Gastroesophageal sphincter (tissue), 4 donors: ENCODE measurements at regions not wholly inside any gene's neighbourhood (a gene's known extent, or its start where the extent isn't known, plus 50 kb on each side); places are given as distances from the start of the nearest gene placed in this dataset.

Experiments used
- ATAC-seq: fragments of 150-250 bp; one replicate; pipeline ENCODE4 v1.9.1; 2016; ENCODE audit warnings: mild to moderate bottlenecking, moderate library complexity
- H3K27ac ChIP-seq, 4 donors: fragments of 200-600 bp; sonication (generic) in 3 of 4; 1 replicate in 3 of 4; 2 replicates in 1 of 4; pipeline ENCODE4 v1.5.1; 2016 to 2019
- H3K27me3 ChIP-seq: fragments of 200-600 bp; sonication (generic); one replicate; pipeline ENCODE4 v1.5.1; 2019
- H3K36me3 ChIP-seq, 2 donors: fragments of 200-600 bp; sonication (generic); one replicate each; pipeline ENCODE4 v1.5.1; 2019; ENCODE audit warnings: control low read depth in 1 of 2
- H3K4me1 ChIP-seq, 3 donors: fragments of 200-600 bp; sonication (generic); 1 replicate in 2 of 3; 2 replicates in 1 of 3; pipeline ENCODE4 v1.5.1; 2016 to 2019; ENCODE audit warnings: control low read depth in 2 of 3
- H3K4me3 ChIP-seq, 2 donors: fragments of 200-600 bp; sonication (generic); one replicate each; pipeline ENCODE4 v1.5.1; 2019; ENCODE audit warnings: mild to moderate bottlenecking in 1 of 2, moderate library complexity in 1 of 2
- H3K9me3 ChIP-seq, 3 donors: fragments of 200-600 bp; sonication (generic); one replicate each; pipeline ENCODE4 v1.5.1; 2017 to 2019; ENCODE audit warnings: control low read depth in 2 of 3
- CTCF ChIP-seq, 4 experiments: fragments of 200-600 bp in 2 of 4; fragments of 450-650 bp in 2 of 4; sonication (generic) in 1 of 4; IDR thresholded peaks; one replicate each; pipeline ENCODE4 v1.5.1; 2017 to 2019; ENCODE audit warnings: antibody characterized with exemption in 4 of 4, mild to moderate bottlenecking in 2 of 4, moderate library complexity in 2 of 4
- EP300 ChIP-seq: sonication (generic); formaldehyde crosslinking; IDR thresholded peaks from one replicate; pipeline ENCODE4 v1.6.1; 2017; ENCODE audit warnings: antibody characterized with exemption, mild to moderate bottlenecking
- POLR2A ChIP-seq, 2 donors: fragments of 450-650 bp; IDR thresholded peaks; one replicate each; pipeline ENCODE4 v1.6.1; 2017; ENCODE audit warnings: antibody characterized with exemption in 2 of 2, mild to moderate bottlenecking in 2 of 2, moderate library complexity in 1 of 2
- POLR2AphosphoS5 ChIP-seq: sonication (generic); formaldehyde crosslinking; IDR thresholded peaks from one replicate; pipeline ENCODE4 v1.6.1; 2017; ENCODE audit warnings: antibody characterized with exemption
- WGBS, 2 donors: methylation state at CpG; one replicate each; pipeline ENCODE4 v1.1.5; 2018; ENCODE audit warnings: low coverage in 1 of 2; 5-methylcytosine and 5-hydroxymethylcytosine counted together

- Histone ChIP-seq H3K36me3 (no peaks in the 10 kb centered on the region), H3K9me3 (no peaks in the 10 kb centered on the region), H3K4me3 (no peak overlapping the region), H3K27ac (no peak overlapping the region), H3K27me3 (no peaks in the 10 kb centered on the region), H3K4me1 (no peaks in the 10 kb centered on the region)
- TF ChIP-seq CTCF (IDR thresholded peaks at IDR 0.05) (no peak), POLR2A (IDR thresholded peaks at IDR 0.05) (no peak), POLR2AphosphoS5 (no peak), EP300 (no peak)
- 62 to 72% methylated on average over 2 of the region's 2 CpGs for WGBS, 2 donors
- ATAC-seq = no peak
These were observed 437.5 kb upstream of the BOD1L1 start for GRCh38 chr4:14064984-14065383.

- Histone ChIP-seq H3K36me3 (no peaks in the 10 kb centered on the region), H3K4me3 (no peak overlapping the region), H3K4me1 (no peaks in the 10 kb centered on the region), H3K27me3 (no peaks in the 10 kb centered on the region), H3K27ac (no peak overlapping the region), H3K9me3 (no peaks in the 10 kb centered on the region)
- WGBS, 2 donors = 67 to 83% methylated on average over 2 to 5 of the region's 5 CpGs
- ATAC-seq = no peak
- no peak for TF ChIP-seq POLR2A (IDR thresholded peaks at IDR 0.05)
These were observed 437.9 kb upstream of the BOD1L1 start for GRCh38 chr4:14065406-14065805.

GRCh38 chr4:14066979-14067378 is 439.5 kb upstream of the BOD1L1 start:
- ATAC-seq = no peak
- WGBS, 2 donors = 58 to 68% methylated on average over 1 of the region's 1 CpG

DNA sequence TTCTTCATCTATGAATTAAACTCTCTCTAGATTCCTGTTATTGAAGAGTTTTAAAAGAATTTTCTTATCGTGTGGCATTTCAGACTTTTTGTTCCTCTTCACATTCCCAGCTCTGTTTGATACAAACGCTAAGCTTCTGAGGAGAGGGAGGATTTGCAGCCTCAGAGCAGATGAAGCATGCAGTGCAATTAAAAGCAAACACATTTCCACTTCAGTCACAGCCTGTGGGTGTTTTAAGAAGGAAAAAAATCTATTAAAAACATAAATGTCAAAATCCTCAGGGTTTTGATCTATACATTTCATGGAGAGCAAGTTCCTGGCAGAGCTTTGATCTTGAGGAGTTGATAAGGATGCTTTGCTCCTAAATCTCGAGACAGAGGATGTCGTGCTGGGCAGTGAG is 442.4 kb upstream of the BOD1L1 start:
- no peaks in the 10 kb centered on the region for H3K4me1 ChIP-seq
- H3K27ac ChIP-seq = no peak overlapping the region
- 49 to 51% methylated on average over 4 of the region's 4 CpGs for WGBS, 2 donors
- peaks cover 0 to 30% (median 0%) of the 10 kb centered on the region in 3 donors for H3K9me3 ChIP-seq
- ATAC-seq = no peak
- TF ChIP-seq CTCF (IDR thresholded peaks at IDR 0.05) = no peak
- TF ChIP-seq EP300 = no peak
- no peak for TF ChIP-seq POLR2AphosphoS5
- TF ChIP-seq POLR2A (IDR thresholded peaks at IDR 0.05) = no peak
- no peak overlapping the region for H3K4me3 ChIP-seq
- no peaks in the 10 kb centered on the region for H3K36me3 ChIP-seq
- no peaks in the 10 kb centered on the region for H3K27me3 ChIP-seq

More at GRCh38 chr4:14066979-14067378, 439.5 kb upstream of the BOD1L1 start:
- H3K36me3 ChIP-seq = no peaks in the 10 kb centered on the region
- no peak overlapping the region for H3K27ac ChIP-seq
- H3K9me3 ChIP-seq = peaks cover 0 to 9% (median 0%) of the 10 kb centered on the region in 3 donors
- no peaks in the 10 kb centered on the region for H3K27me3 ChIP-seq
- H3K4me3 ChIP-seq = no peak overlapping the region
- H3K4me1 ChIP-seq = no peaks in the 10 kb centered on the region
- TF ChIP-seq CTCF (IDR thresholded peaks at IDR 0.05) (no peak), POLR2AphosphoS5 (no peak), EP300 (no peak), POLR2A (IDR thresholded peaks at IDR 0.05) (no peak)

DNA sequence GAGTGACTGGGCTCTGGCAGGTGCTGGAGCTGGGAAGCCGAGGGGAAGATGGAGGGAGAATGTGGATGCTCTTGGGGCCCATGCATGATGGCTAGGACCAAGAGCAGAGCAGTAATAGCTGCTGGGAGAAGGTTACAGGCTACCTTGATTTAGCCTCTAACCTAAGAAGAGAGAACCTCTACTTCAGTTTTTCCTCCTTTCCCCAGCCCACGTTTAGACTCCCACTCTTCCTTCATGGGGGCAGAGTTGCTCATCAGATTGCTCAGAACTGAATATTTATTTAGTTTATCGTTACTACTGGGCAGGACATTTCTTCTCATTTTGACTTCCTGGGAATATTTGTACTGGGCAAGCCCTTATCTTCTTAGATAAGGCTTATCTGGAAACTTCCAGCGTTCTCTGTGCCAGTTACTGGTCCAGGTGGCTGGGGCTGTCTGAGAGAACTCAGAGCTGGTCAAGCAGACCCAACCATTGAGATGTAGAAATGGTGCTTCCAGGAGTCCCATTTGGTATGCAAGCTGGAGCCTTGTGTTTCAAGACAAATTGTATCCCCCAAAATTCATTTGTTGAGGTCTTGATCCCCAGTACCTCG is 442.9 kb upstream of the BOD1L1 start:
- Histone ChIP-seq H3K27ac (no peak overlapping the region), H3K4me3 (no peak overlapping the region), H3K9me3 (peaks cover 0 to 30% (median 0%) of the 10 kb centered on the region in 3 donors), H3K4me1 (no peaks in the 10 kb centered on the region), H3K27me3 (no peaks in the 10 kb centered on the region), H3K36me3 (no peaks in the 10 kb centered on the region)
- ATAC-seq = no peak
- 71 to 77% methylated on average over 3 to 4 of the region's 5 CpGs for WGBS, 2 donors
- TF ChIP-seq POLR2AphosphoS5 = no peak
- TF ChIP-seq POLR2A (IDR thresholded peaks at IDR 0.05) = no peak
- no peak for TF ChIP-seq EP300
- TF ChIP-seq CTCF (IDR thresholded peaks at IDR 0.05) = no peak
